Calu3 (cell line): ENCODE measurements at regions not wholly inside any gene's neighbourhood (a gene's known extent, or its start where the extent isn't known, plus 50 kb on each side); places are given as distances from the start of the nearest gene placed in this dataset.

ENCODE experiments used
- BruUV-seq: library from RNA; stranded (reverse); fragments of 400-500 nt; replicated peaks from 2 replicates; lab custom pipeline; 2021; lab: Mats Ljungman, UMichigan
- CTCF ChIA-PET: fragments of 300-600 bp; sonication (Branson Sonifier 250); formaldehyde crosslinking; loops from one replicate; lab custom pipeline; 2022; ENCODE audit warnings: antibody characterized with exemption; lab: Charles Lee
- DNase-seq: peaks from one replicate; pipeline ENCODE4 v3.0.0; 2022
- H3K27ac Mint-ChIP-seq: one replicate; pipeline ENCODE4 v1.8.0; 2022; ENCODE audit warnings: mixed read lengths; ENCODE audit not compliant: unreplicated experiment
- H3K27me3 Mint-ChIP-seq: one replicate; pipeline ENCODE4 v1.8.0; 2022; ENCODE audit warnings: mixed read lengths; ENCODE audit not compliant: unreplicated experiment
- H3K36me3 Mint-ChIP-seq: one replicate; pipeline ENCODE4 v1.8.0; 2022; ENCODE audit warnings: mild to moderate bottlenecking, moderate library complexity, mixed read lengths; ENCODE audit not compliant: insufficient read depth, unreplicated experiment
- H3K4me1 Mint-ChIP-seq: one replicate; pipeline ENCODE4 v1.8.0; 2022; ENCODE audit warnings: mild to moderate bottlenecking, low read depth, mixed read lengths; ENCODE audit not compliant: unreplicated experiment
- H3K4me3 Mint-ChIP-seq: one replicate; pipeline ENCODE4 v1.8.0; 2022; ENCODE audit warnings: mild to moderate bottlenecking, low read depth, moderate library complexity, mixed read lengths; ENCODE audit not compliant: unreplicated experiment
- H3K9me3 Mint-ChIP-seq: one replicate; pipeline ENCODE4 v1.8.0; 2022; ENCODE audit warnings: low read depth, mixed read lengths; ENCODE audit not compliant: unreplicated experiment
- intact Hi-C: fragments of 100-400 bp; cut with micrococcal nuclease; formaldehyde crosslinking; loops from one replicate; pipeline ENCODE4 v1.10.0; 2022; ENCODE audit not compliant: unreplicated experiment
- TF ChIP-seq, protein P1 (sequence below): fragments of 200-600 bp; IDR thresholded peaks from one replicate; pipeline ENCODE4 v1.8.0; 2022; ENCODE audit warnings: antibody characterized with exemption; ENCODE audit not compliant: unreplicated experiment

DNA sequence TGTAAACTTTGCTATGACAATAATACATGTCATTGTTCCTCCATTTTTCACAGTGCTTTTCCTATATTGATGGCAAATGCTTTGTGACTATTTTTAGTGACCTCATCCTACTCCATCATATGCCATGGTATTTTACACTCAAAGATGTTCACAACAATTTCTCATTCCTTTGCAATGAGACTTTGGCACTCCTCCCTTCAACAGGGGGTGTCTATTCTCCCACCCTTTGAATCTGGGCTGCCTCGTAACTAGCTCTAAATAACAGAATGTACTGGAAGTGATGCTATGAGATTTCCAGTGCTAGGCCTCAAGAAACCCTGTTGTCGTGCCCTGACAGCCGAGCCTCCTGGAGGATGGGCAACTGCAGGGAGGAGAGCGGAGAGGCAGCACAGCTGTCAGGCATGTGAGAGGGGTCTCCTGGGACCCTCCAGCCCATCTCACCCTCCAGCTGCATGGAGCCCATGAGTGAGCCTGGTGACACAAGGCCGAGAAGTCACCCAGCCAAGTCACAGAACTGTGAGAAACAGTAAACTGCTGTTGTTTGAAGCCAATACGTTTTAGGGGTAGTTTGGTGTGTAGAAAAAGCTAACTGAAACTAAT is 103.1 kb upstream of the APCDD1 start:
- no peak overlapping the region for H3K4me3 Mint-ChIP-seq
- peaks cover 6% of the 10 kb centered on the region for H3K9me3 Mint-ChIP-seq
- no peak for DNase-seq
- intact Hi-C loops: no loop called here
- CTCF ChIA-PET: no interaction called here
- no peak overlapping the region for H3K27ac Mint-ChIP-seq
- TF ChIP-seq, protein P1, sequence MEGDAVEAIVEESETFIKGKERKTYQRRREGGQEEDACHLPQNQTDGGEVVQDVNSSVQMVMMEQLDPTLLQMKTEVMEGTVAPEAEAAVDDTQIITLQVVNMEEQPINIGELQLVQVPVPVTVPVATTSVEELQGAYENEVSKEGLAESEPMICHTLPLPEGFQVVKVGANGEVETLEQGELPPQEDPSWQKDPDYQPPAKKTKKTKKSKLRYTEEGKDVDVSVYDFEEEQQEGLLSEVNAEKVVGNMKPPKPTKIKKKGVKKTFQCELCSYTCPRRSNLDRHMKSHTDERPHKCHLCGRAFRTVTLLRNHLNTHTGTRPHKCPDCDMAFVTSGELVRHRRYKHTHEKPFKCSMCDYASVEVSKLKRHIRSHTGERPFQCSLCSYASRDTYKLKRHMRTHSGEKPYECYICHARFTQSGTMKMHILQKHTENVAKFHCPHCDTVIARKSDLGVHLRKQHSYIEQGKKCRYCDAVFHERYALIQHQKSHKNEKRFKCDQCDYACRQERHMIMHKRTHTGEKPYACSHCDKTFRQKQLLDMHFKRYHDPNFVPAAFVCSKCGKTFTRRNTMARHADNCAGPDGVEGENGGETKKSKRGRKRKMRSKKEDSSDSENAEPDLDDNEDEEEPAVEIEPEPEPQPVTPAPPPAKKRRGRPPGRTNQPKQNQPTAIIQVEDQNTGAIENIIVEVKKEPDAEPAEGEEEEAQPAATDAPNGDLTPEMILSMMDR: no peak
- no peaks in the 10 kb centered on the region for H3K36me3 Mint-ChIP-seq
- no peaks in the 10 kb centered on the region for H3K4me1 Mint-ChIP-seq
- no TSS peak for BruUV-seq
- peaks cover 15% of the 10 kb centered on the region for H3K27me3 Mint-ChIP-seq

DNA sequence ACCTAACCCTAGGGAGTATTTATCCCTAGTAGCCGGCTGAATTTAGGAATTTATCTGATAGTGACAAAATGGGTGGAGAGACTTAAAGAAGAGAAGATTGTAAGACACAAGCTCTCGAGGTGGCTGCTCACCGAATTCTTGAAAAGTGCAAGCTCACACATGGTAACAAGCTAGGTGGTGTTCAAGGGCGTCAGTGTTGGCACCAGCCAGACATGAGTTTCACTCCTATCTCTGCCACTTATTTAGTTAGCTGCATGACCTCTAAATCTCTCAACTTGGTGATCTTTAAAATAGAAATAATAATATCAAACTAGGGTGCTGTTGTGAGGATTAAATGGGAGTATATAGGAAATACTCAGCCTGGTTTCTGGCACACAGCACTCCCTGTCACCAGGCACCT is 102.6 kb upstream of the APCDD1 start:
- intact Hi-C loops: no loop called here
- H3K4me3 Mint-ChIP-seq: no peak overlapping the region
- peaks cover 8% of the 10 kb centered on the region for H3K9me3 Mint-ChIP-seq
- peaks cover 15% of the 10 kb centered on the region for H3K27me3 Mint-ChIP-seq
- no peaks in the 10 kb centered on the region for H3K4me1 Mint-ChIP-seq
- no peaks in the 10 kb centered on the region for H3K36me3 Mint-ChIP-seq
- no peak for DNase-seq
- TF ChIP-seq, protein P1: no peak
- CTCF ChIA-PET: interaction anchor here (0.6 kb wide), 1 partner anchor 41 kb away, joined by 3 read pairs; no protein-coding TSS in a partner anchor
- no peak overlapping the region for H3K27ac Mint-ChIP-seq
- BruUV-seq: no TSS peak

DNA sequence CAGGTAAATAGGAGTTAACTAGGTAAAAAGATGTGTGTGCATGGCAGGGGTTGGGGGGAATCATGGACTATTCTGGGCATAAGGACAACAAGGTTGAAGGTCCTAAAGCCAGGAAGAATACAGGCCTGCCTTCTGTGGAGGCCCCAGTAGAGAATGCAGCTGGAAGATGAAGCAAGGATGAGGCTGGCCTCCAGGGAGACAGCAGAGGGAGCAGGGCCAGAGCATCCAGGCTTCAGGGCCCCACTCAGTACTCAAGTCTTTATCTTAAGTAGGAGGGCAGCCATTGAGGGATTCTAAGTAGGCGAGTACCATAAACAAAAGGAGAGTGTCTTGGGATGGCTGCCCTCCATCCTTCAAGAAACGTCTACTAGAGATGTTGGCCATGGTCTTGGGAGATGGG is 101.8 kb upstream of the APCDD1 start:
- H3K36me3 Mint-ChIP-seq: no peaks in the 10 kb centered on the region
- H3K27me3 Mint-ChIP-seq: peaks cover 15% of the 10 kb centered on the region
- H3K27ac Mint-ChIP-seq: no peak overlapping the region
- H3K4me3 Mint-ChIP-seq: no peak overlapping the region
- DNase-seq: no peak
- CTCF ChIA-PET: no interaction called here
- intact Hi-C loops: no loop called here
- peaks cover 11% of the 10 kb centered on the region for H3K9me3 Mint-ChIP-seq
- TF ChIP-seq, protein P1: no peak
- H3K4me1 Mint-ChIP-seq: no peaks in the 10 kb centered on the region
- no TSS peak for BruUV-seq

DNA sequence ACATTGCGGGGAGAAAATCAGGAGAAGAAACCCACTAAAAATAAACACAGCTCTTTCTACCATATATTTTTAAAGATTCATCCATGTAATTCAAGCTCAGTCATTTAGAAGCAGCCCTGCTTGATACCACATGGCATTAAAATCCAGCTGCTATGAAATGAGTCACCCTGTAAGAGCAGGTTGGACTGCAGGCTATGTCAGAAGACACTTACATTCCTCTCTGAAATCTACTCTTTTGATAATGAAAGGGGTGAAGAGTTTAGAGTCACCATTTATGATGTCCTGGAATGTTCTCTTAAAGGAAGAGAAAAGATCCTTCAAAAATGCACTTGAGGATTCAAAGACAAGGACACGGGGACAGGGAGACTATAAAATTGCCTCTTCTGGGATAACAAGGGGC is 100.6 kb upstream of the APCDD1 start:
- Mint-ChIP-seq H3K4me3 (no peak overlapping the region), H3K4me1 (no peaks in the 10 kb centered on the region), H3K27ac (no peak overlapping the region), H3K27me3 (peaks cover 15% of the 10 kb centered on the region), H3K36me3 (no peaks in the 10 kb centered on the region), H3K9me3 (peaks cover 11% of the 10 kb centered on the region)
- TF ChIP-seq, protein P1: no peak
- BruUV-seq: no TSS peak
- CTCF ChIA-PET: no interaction called here
- no peak for DNase-seq
- intact Hi-C loops: no loop called here
